Stimulated activated CD4-positive, alpha-beta T cell treated with anti-CD3 and anti-CD28 coated beads, Interleukin-12 subunit alpha, Interleukin-12 subunit beta, amount 100 ng/mL, for 48 hours (primary cell): ENCODE measurements at regions not wholly inside any gene's neighbourhood (a gene's known extent, or its start where the extent isn't known, plus 50 kb on each side); places are given as distances from the start of the nearest gene placed in this dataset.
A peak's percentile ranks its signal among the peaks of the same experiment; 100 is the strongest.

Experiments
- DNase-seq, 3 donors: peaks; one replicate each; pipeline ENCODE4 v3.0.0-alpha.2; 2020; ENCODE audit warnings: low read depth in 2 of 3, low spot score in 1 of 3

GRCh38 chr2:241981076-241981700, 111.7 kb downstream of the RTP5 start:
- no peak for DNase-seq

GRCh38 chr2:241982706-241983570, 113.4 kb downstream of the RTP5 start:
- no peak for DNase-seq

- DNase-seq = no peak
These were observed 114.2 kb downstream of the RTP5 start for GRCh38 chr2:241983571-241984270.

- DNase-seq = no peak
These were observed 114.7 kb downstream of the RTP5 start for GRCh38 chr2:241984271-241984655.

GRCh38 chr2:241984658-241985057, 115.1 kb downstream of the RTP5 start:
- no peak for DNase-seq

- DNase-seq = peak in 1 of 3 donors; percentile 3
These were observed 115.8 kb downstream of the RTP5 start for GRCh38 chr2:241985161-241985985.

- DNase-seq = no peak
These were observed 116.4 kb downstream of the RTP5 start for GRCh38 chr2:241985986-241986329.

GRCh38 chr2:241986836-241987641, 117.5 kb downstream of the RTP5 start:
- no peak for DNase-seq

- no peak for DNase-seq
These were observed 118.2 kb downstream of the RTP5 start for GRCh38 chr2:241987726-241988125.

- DNase-seq = no peak
These were observed 118.6 kb downstream of the RTP5 start for GRCh38 chr2:241988146-241988545.

GRCh38 chr2:241989074-241989473, 119.5 kb downstream of the RTP5 start:
- DNase-seq = no peak

GRCh38 chr2:241990466-241990865, 120.9 kb downstream of the RTP5 start:
- DNase-seq = no peak

GRCh38 chr2:241991299-241991698, 121.8 kb downstream of the RTP5 start:
- DNase-seq = no peak

- DNase-seq = no peak
These were observed 123.2 kb downstream of the RTP5 start for GRCh38 chr2:241992753-241993152.

GRCh38 chr2:241993386-241994005, 124.0 kb downstream of the RTP5 start:
- no peak for DNase-seq

- DNase-seq = no peak
These were observed 124.6 kb downstream of the RTP5 start for GRCh38 chr2:241994086-241994485.

GRCh38 chr2:241994556-241995213, 125.2 kb downstream of the RTP5 start:
- DNase-seq = no peak

GRCh38 chr2:241996100-241996499, 126.6 kb downstream of the RTP5 start:
- no peak for DNase-seq

GRCh38 chr2:241997017-241997416, 127.5 kb downstream of the RTP5 start:
- no peak for DNase-seq
